ENCODE measurements at regions not wholly inside any gene's neighbourhood (a gene's known extent, or its start where the extent isn't known, plus 50 kb on each side); places are given as distances from the start of the nearest gene placed in this dataset.

DNA sequence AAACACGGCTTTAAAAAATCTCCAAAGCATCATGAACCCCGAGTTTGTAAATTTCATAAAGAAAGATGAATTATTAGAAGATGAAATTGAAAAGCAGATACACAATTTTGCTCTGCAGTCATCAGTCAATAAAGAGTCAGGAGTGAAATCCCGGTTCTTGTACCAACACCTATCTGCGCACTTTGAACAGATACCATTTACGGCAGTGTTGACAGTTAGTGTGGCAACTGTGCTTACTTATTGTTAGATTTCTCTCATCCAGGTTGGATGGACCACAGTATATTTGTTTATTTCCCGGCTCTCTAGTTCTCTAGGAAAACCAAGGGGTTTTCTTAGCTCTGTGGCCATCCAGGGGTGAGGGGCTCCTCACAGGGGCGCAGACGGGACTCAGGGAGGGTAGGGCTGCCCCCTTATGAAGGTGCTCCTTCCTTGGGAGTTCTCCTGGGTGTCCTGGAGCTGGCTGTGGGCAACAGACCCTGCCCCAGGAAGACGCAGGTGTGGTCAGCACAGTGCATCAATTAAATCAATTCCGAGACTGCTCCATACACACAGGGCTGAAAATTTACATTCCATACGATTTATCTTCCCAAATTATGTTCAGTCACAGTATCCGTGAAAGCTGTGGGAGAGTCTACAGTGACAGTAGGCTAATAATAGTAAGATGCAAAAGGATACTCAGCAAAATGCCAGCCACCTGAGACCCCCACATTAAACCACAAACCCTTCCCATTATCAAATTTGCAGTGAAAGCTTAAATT is 107.0 kb upstream of the C1QTNF9B start:
- Histone ChIP-seq H3K4me2 (ENCODE audit: control insufficient read depth, extremely low read depth, insufficient read depth, low read depth, low read length) (no peak overlapping the region), H3K4me1 (ENCODE audit: control insufficient read depth, extremely low read depth, insufficient read depth, low read length) (no peaks in the 10 kb centered on the region), H4K20me1 (ENCODE audit: control insufficient read depth, extremely low read depth, insufficient read depth, low read length) (no peaks in the 10 kb centered on the region), H3K4me3 (ENCODE audit: control insufficient read depth in 2 of 3, extremely low read depth in 1 of 3, insufficient read depth in 2 of 3, low read depth in 1 of 3, low read length in 3 of 3) (no peak overlapping the region), H2AFZ (ENCODE audit: control insufficient read depth, low read length) (no peak overlapping the region), H3K79me2 (ENCODE audit: control insufficient read depth, insufficient read depth, low read length) (no peaks in the 10 kb centered on the region), H3K27ac (ENCODE audit: control insufficient read depth, insufficient read depth, low read length) (no peak overlapping the region), H3K9ac (ENCODE audit: control insufficient read depth, extremely low read depth, insufficient read depth, low read length) (no peak overlapping the region), H3K36me3 (ENCODE audit: control insufficient read depth in 2 of 2, extremely low read depth in 1 of 2, insufficient read depth in 2 of 2, low read length in 2 of 2) (no peaks in the 10 kb centered on the region), H3K9me1 (ENCODE audit: control insufficient read depth, extremely low read depth, insufficient read depth, low read length) (no peaks in the 10 kb centered on the region), H3K9me3 (ENCODE audit: control insufficient read depth, low read depth, low read length) (no peaks in the 10 kb centered on the region), H3K27me3 (ENCODE audit: control insufficient read depth, extremely low read depth, insufficient read depth, low read length) (no peaks in the 10 kb centered on the region)
- dilution Hi-C loops (cut with MboI; ENCODE audit: extremely low pct_ligation_motif_present, low sequenced_read_pairs): no loop called here
- no peak for FAIRE-seq
- TF ChIP-seq EZH2 (IDR thresholded peaks at IDR 0.05; ENCODE audit: low read length): no peak
- TF ChIP-seq, protein P1, sequence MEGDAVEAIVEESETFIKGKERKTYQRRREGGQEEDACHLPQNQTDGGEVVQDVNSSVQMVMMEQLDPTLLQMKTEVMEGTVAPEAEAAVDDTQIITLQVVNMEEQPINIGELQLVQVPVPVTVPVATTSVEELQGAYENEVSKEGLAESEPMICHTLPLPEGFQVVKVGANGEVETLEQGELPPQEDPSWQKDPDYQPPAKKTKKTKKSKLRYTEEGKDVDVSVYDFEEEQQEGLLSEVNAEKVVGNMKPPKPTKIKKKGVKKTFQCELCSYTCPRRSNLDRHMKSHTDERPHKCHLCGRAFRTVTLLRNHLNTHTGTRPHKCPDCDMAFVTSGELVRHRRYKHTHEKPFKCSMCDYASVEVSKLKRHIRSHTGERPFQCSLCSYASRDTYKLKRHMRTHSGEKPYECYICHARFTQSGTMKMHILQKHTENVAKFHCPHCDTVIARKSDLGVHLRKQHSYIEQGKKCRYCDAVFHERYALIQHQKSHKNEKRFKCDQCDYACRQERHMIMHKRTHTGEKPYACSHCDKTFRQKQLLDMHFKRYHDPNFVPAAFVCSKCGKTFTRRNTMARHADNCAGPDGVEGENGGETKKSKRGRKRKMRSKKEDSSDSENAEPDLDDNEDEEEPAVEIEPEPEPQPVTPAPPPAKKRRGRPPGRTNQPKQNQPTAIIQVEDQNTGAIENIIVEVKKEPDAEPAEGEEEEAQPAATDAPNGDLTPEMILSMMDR (optimal IDR thresholded peaks at IDR 0.05 in 1 of 3, IDR thresholded peaks at IDR 0.05 in 1 of 3, conservative IDR thresholded peaks at IDR 0.05 in 1 of 3; ENCODE audit: extremely low read depth in 1 of 3, insufficient read depth in 2 of 3, low read length in 3 of 3): no peak
- DNase-seq (ENCODE audit: low read depth, low spot score): no peak

DNA sequence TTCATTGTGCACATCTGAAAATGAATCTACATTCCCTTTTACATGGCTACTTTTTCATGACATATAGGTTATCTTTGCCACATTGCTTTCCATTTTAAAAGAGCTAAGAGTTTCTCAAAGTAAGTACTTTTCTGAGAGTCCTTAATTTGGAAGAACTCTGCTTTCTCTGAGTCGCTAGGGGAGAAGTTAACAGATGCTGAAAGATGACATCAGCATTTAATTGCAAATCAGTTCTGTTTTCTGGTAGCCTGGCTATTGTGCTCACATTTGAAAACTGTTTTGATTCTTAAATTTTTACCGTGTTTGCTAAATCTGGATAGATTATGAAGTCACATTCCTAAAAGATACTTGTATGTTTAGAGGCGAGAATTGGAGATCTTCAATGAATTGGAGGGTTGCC is 107.7 kb upstream of the C1QTNF9B start:
- Histone ChIP-seq H3K4me1 (ENCODE audit: control insufficient read depth, extremely low read depth, insufficient read depth, low read length) (no peaks in the 10 kb centered on the region), H3K9me1 (ENCODE audit: control insufficient read depth, extremely low read depth, insufficient read depth, low read length) (no peaks in the 10 kb centered on the region), H3K4me3 (ENCODE audit: control insufficient read depth in 2 of 3, extremely low read depth in 1 of 3, insufficient read depth in 2 of 3, low read depth in 1 of 3, low read length in 3 of 3) (no peak overlapping the region), H4K20me1 (ENCODE audit: control insufficient read depth, extremely low read depth, insufficient read depth, low read length) (no peaks in the 10 kb centered on the region), H3K9ac (ENCODE audit: control insufficient read depth, extremely low read depth, insufficient read depth, low read length) (no peak overlapping the region), H3K79me2 (ENCODE audit: control insufficient read depth, insufficient read depth, low read length) (no peaks in the 10 kb centered on the region), H3K27me3 (ENCODE audit: control insufficient read depth, extremely low read depth, insufficient read depth, low read length) (no peaks in the 10 kb centered on the region), H3K36me3 (ENCODE audit: control insufficient read depth in 2 of 2, extremely low read depth in 1 of 2, insufficient read depth in 2 of 2, low read length in 2 of 2) (no peaks in the 10 kb centered on the region), H3K9me3 (ENCODE audit: control insufficient read depth, low read depth, low read length) (no peaks in the 10 kb centered on the region), H3K27ac (ENCODE audit: control insufficient read depth, insufficient read depth, low read length) (no peak overlapping the region), H3K4me2 (ENCODE audit: control insufficient read depth, extremely low read depth, insufficient read depth, low read depth, low read length) (no peak overlapping the region), H2AFZ (ENCODE audit: control insufficient read depth, low read length) (no peak overlapping the region)
- dilution Hi-C loops (cut with MboI; ENCODE audit: extremely low pct_ligation_motif_present, low sequenced_read_pairs): no loop called here
- no peak for FAIRE-seq
- no peak for TF ChIP-seq EZH2 (IDR thresholded peaks at IDR 0.05; ENCODE audit: low read length)
- TF ChIP-seq, protein P1 (optimal IDR thresholded peaks at IDR 0.05 in 1 of 3, IDR thresholded peaks at IDR 0.05 in 1 of 3, conservative IDR thresholded peaks at IDR 0.05 in 1 of 3; ENCODE audit: extremely low read depth in 1 of 3, insufficient read depth in 2 of 3, low read length in 3 of 3): no peak
- DNase-seq (ENCODE audit: low read depth, low spot score): no peak
